Globus pallidus (tissue), 1 donor: ENCODE measurements at regions not wholly inside any gene's neighbourhood (a gene's known extent, or its start where the extent isn't known, plus 50 kb on each side); places are given as distances from the start of the nearest gene placed in this dataset.
"Not testable (repeated sequence)": the region's sequence is repeated elsewhere in the genome, so short reads cannot be mapped to it uniquely, and the experiment has no call there.

ENCODE experiments used
- DNase-seq: peaks from one replicate; pipeline ENCODE4 v3.0.0-alpha.2; 2015; ENCODE audit warnings: low spot score

- DNase-seq, result no peak
Observed at GRCh38 chr21:15278279-15278678, 213.5 kb upstream of the NRIP1 start.

DNA sequence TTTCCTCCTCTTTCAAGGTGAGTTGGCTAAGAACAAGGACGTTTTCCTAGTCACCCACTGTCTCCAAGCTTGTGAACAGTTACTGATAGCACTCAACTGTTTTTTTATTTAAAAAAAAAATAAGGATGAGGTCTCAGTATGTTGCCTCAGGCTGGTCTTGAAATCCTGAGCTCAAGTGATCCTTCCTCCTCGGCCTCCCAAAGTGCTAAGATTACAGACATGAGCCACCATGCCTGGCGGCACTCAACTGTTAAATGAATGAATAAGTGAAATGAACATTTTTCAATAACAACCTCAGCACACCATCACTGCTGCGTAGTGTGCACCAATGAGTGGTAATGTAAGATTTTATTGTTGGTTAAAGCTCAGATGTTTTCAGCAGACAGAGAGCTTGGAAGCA is 214.1 kb upstream of the NRIP1 start:
- DNase-seq, result no peak

DNA sequence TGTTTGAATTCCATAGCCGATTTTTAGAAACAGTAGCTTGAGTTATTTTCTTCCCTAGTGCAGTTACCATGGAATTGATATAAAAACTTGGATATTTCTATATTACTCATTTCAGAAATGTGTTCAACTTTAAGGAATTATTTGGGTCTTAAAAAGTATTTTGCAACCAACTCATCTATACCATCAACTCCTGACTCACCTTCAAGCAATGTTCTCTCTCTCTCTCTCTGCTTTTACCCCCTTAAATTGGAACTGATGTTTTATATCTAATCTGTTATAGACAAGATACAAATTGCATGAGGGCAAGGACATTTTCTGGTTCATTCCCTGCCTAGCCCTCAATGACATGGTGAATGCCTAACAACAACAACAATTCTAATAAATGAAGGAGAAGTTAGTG is 214.7 kb upstream of the NRIP1 start:
- no peak for DNase-seq

DNA sequence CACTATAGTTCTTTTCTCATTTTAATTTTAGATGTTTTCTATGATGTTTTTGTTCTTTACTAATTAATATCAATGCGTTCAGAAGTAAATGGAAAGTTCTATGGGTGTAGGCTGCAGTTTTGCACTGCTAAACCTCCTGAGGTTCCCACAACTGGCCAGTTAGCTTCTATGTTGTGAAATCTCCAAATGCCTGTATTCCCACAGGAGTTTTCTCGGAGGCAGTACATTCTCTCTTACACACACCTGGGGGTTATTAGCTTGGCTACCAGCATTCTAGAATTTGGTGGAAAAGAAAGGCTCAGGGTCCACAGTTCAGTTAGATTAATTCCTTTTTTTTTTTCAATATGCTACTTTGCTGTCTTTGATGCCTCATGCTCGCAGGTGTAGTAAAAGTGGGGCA is 216.9 kb upstream of the NRIP1 start:
- DNase-seq, result no peak

- no peak for DNase-seq
Observed at GRCh38 chr21:15282665-15283064, 217.9 kb upstream of the NRIP1 start.

GRCh38 chr21:15283138-15283537 is 218.3 kb upstream of the NRIP1 start:
- DNase-seq, result no peak

DNA sequence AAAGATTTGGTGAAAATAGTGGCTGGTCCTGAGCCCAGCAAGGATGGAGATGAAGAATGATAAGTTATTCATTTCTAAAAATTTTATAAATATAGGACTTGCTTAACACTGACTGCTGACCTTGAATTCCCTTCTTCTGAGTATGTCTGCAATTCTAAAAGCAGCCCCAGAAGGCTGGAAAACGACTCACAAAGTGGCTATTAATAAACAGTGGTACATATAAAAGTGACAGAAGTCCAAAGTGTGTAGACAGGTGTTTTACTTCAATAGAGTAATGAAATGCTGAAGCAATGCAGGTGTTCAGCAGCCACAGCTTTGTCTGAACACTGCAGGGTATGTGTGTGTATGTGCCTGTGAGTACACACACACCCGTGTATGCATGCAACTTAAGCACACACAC is 219.0 kb upstream of the NRIP1 start:
- no peak for DNase-seq

- DNase-seq, result no peak
Observed at GRCh38 chr21:15285556-15285955, 220.8 kb upstream of the NRIP1 start.

DNA sequence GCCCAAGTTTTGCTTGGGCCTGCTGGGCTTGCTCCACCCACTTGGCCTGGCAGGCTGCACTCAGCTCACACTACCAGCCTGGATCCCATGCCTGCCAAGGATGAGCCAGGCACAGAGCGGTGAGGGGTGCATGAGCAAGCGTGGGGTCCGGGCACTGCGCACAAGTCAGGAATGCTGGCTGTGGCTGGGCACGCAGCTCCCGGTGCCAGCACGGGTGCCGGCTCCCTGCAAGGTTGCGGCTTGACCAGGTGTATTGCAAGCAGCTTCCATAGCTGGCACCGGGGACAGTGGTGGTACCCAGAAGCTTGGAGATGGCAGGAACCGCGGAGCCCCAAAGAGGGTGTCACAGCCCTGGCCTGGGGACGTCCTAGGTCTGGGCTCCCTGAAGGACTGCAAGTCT is 224.4 kb upstream of the NRIP1 start:
- DNase-seq, result no peak

GRCh38 chr21:15289896-15290841 is 225.4 kb upstream of the NRIP1 start:
- DNase-seq, result peak; percentile 38

DNA sequence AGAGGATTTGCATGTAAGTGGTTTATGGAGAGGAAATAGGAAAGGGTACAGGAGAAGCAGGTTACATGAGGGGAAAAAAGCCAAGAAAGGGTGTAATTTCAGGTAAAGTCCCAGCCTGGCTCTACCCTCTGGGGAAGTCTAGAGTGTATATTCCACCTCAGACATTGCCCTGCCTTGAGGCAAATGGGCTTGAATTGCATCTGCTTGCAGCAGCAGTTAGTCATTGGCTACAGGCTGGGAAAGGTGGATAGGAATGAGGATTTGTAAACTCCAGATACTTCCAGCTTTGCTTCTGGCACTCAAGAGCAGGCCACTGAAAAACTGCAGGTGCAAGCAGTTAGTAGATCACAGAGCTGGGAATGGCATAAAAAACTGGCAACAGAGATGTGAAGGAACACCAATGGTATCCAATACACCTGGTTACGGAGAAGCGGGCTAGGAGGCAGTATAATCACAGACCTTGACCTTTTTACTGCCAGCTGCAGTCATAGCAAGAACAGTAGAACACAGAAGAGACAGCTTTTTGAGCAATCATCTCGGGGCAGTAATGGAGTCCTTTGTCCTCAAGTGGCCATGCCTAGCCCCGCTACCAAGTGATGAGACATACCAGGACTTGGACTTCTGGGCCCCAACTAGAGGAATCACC is 226.9 kb upstream of the NRIP1 start:
- no peak for DNase-seq

DNA sequence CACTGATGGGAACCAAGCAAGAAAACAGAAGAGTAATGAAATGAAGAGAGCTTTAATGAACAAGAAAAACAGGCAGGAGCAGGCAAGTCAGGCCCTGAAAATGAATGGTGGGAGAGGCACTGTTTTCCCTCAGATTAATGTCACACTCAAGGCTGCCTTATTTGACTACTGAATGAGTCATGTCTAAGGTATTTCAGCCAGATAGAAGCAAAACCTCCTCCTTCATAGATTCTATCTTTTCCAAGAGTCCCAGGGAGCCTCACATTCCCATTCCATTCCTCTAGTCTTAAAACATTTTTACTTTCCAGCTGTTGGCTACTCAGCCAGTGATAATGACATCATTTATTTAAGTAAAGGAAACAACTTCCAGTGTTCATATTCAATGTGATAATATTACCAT is 228.4 kb upstream of the NRIP1 start:
- no peak for DNase-seq

DNA sequence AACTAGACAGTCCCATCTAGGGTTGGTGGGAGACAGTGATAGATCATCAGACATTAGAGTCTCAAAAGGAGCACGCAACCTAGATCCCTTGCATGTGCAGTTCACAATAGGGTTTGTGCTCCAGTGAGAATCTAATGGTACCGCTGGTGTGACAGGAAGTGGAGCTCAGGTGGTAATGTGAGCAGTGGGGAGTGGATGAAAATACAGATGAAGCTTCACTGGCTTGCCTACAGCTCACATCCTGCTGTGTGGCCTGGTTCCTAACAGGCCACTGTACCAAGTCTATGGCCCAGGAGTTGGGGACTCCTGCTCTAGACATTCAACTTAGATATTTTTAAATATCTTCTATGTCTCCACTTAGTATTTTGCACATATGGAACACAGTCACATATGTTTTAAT is 231.1 kb upstream of the NRIP1 start:
- DNase-seq, result no peak

- no peak for DNase-seq
Observed at GRCh38 chr21:15297824-15298223, 233.0 kb upstream of the NRIP1 start.

GRCh38 chr21:15298306-15298705 is 233.5 kb upstream of the NRIP1 start:
- no peak for DNase-seq

- DNase-seq, result not testable (repeated sequence)
Observed at GRCh38 chr21:15298755-15299154, 234.0 kb upstream of the NRIP1 start.

GRCh38 chr21:15300131-15300530 is 235.3 kb upstream of the NRIP1 start:
- DNase-seq, result no peak

- no peak for DNase-seq
Observed at GRCh38 chr21:15301014-15301413, 236.2 kb upstream of the NRIP1 start.

- DNase-seq, result no peak
Observed at GRCh38 chr21:15301736-15302135, 236.9 kb upstream of the NRIP1 start.

GRCh38 chr21:15306271-15306670 is 241.5 kb upstream of the NRIP1 start:
- DNase-seq, result no peak

- DNase-seq, result no peak
Observed at GRCh38 chr21:15308333-15308732, 243.5 kb upstream of the NRIP1 start.

GRCh38 chr21:15309022-15309590 is 244.3 kb upstream of the NRIP1 start:
- DNase-seq, result no peak

- DNase-seq, result peak; percentile 26
Observed at GRCh38 chr21:15309721-15310120, 244.9 kb upstream of the NRIP1 start.
